ENCODE measurements at regions not wholly inside any gene's neighbourhood (a gene's known extent, or its start where the extent isn't known, plus 50 kb on each side); places are given as distances from the start of the nearest gene placed in this dataset.

GRCh38 chr1:25043228-25043580 lies 113.1 kb upstream of the RUNX3 start:
- TF ChIP-seq, protein P1, sequence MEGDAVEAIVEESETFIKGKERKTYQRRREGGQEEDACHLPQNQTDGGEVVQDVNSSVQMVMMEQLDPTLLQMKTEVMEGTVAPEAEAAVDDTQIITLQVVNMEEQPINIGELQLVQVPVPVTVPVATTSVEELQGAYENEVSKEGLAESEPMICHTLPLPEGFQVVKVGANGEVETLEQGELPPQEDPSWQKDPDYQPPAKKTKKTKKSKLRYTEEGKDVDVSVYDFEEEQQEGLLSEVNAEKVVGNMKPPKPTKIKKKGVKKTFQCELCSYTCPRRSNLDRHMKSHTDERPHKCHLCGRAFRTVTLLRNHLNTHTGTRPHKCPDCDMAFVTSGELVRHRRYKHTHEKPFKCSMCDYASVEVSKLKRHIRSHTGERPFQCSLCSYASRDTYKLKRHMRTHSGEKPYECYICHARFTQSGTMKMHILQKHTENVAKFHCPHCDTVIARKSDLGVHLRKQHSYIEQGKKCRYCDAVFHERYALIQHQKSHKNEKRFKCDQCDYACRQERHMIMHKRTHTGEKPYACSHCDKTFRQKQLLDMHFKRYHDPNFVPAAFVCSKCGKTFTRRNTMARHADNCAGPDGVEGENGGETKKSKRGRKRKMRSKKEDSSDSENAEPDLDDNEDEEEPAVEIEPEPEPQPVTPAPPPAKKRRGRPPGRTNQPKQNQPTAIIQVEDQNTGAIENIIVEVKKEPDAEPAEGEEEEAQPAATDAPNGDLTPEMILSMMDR (IDR thresholded peaks at IDR 0.05; ENCODE audit: low read depth, low read length, poor library complexity, severe bottlenecking), result no peak
- TF ChIP-seq EZH2phosphoT487 (IDR thresholded peaks at IDR 0.05; ENCODE audit: borderline replicate concordance, low read length), result no peak

Measured in DOHH2 (cell line).